22Rv1 (cell line): ENCODE measurements at regions not wholly inside any gene's neighbourhood (a gene's known extent, or its start where the extent isn't known, plus 50 kb on each side); places are given as distances from the start of the nearest gene placed in this dataset.

ENCODE experiments used
- H3K27ac ChIP-seq: fragments of 450-650 bp; 2 replicates; pipeline ENCODE4 v1.5.1; 2017
- ZFX ChIP-seq: fragments of 450-650 bp; IDR thresholded peaks from 2 replicates; pipeline ENCODE4 v1.6.1; 2017; ENCODE audit warnings: antibody characterized with exemption, borderline replicate concordance
- TF ChIP-seq, protein P1 (sequence below): fragments of 450-650 bp; IDR thresholded peaks from 2 replicates; pipeline ENCODE4 v1.5.1; 2017; ENCODE audit warnings: mild to moderate bottlenecking

DNA sequence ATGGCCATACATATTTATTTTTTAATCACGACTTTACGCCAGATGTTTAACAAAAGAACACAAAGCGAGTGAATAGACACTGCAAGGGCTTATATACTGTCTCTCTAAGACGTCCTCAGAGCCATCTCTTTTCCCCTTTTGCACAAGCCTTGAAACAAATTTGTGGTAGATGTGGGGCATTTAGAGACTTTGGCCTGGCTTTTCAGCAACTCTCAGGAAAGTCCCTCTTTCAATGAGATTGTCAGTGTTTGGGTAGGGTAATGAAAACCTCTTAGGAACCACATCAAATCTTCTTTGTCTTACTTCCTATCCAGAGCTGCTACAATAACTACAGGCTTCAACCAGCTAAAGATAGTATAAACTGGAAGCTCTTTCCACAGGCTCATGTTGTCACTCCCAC lies 380.0 kb downstream of the ANXA1 start:
- TF ChIP-seq, protein P1, sequence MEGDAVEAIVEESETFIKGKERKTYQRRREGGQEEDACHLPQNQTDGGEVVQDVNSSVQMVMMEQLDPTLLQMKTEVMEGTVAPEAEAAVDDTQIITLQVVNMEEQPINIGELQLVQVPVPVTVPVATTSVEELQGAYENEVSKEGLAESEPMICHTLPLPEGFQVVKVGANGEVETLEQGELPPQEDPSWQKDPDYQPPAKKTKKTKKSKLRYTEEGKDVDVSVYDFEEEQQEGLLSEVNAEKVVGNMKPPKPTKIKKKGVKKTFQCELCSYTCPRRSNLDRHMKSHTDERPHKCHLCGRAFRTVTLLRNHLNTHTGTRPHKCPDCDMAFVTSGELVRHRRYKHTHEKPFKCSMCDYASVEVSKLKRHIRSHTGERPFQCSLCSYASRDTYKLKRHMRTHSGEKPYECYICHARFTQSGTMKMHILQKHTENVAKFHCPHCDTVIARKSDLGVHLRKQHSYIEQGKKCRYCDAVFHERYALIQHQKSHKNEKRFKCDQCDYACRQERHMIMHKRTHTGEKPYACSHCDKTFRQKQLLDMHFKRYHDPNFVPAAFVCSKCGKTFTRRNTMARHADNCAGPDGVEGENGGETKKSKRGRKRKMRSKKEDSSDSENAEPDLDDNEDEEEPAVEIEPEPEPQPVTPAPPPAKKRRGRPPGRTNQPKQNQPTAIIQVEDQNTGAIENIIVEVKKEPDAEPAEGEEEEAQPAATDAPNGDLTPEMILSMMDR, result no peak
- TF ChIP-seq ZFX, result no peak
- no peak overlapping the region for H3K27ac ChIP-seq

DNA sequence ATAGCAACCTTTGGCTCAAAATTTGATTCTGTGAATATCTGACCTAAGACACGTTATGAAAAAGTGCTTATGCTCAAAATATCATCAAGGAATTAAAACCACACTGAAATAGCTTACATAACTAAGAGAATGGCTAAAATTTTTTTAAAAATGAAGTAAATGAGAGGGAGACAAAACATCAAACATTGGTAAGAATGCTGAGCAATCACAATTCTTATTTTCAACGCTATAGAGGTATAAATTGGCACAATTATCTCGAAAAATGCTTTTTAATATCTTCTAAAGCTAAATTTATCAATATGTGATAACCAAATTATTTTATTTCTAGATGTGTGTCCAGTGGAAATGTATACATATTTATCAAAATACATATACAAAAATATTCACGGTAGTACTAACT lies 381.3 kb downstream of the ANXA1 start:
- no peak for TF ChIP-seq ZFX
- TF ChIP-seq, protein P1, result no peak

DNA sequence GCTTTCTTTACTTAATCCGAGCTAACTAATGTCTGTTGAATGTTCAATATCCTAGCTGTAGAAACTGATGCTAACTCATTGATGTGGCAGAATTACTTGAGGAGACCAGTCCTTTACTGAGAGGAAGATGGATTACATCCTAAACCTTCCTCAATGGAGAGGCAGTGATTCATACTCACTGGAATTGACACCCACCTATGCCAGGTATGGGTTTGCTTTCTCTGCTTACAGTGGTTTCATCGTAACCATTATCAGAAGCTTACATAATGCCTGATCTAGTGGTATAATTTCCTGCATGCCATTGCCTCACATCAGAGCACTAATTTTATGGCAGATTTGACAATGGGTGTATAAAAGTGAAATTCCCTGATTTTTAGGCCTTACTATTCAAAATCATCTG lies 384.7 kb downstream of the ANXA1 start:
- H3K27ac ChIP-seq, result no peak overlapping the region
- no peak for TF ChIP-seq ZFX
- TF ChIP-seq, protein P1, result no peak

More for the DNA sequence above, 381.3 kb downstream of the ANXA1 start:
- no peak overlapping the region for H3K27ac ChIP-seq

DNA sequence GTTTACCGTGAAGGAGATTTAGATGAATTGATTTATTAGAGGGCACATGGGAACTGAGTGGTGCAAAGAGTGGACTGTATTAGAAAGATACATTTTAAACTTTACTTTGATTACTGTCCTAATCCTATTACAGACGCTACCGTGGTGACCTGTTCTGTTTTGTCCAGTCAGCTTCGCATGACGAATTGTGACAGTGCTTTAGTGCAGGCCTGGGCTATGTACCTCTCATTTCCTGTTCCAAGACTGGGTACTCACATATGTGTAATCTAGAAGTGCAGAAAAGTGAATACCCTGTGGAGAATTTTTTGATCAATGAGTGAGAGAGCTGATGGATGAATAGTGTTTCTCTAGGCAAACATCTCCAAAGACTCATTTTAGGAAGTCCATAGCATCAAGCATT lies 385.9 kb downstream of the ANXA1 start:
- TF ChIP-seq, protein P1, result no peak
- TF ChIP-seq ZFX, result no peak
- H3K27ac ChIP-seq, result no peak overlapping the region

DNA sequence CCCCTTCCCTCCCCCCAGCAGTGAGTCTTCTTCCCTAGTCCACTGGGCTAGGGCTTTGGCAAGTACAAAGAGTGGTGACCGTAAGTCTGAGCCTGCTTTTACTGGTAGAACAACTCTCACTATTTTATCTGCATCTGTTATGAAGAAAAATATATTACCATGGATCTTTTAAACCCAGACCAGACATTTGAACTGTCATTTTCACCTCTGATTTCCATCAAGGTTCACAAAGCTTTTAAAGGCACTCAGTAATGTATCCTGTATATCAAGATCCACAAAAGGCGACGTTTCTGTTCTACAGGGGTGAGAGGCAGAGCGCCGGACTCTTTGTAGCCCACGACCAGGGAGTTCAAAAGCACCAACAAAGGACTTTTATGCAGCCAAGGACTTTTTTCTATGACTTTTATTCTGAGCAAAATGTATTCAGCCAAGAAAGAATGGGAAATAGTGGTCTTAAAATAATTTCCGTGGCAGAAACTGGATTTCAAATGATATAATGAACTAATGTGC lies 388.3 kb downstream of the ANXA1 start:
- H3K27ac ChIP-seq, result no peak overlapping the region
- no peak for TF ChIP-seq ZFX
- TF ChIP-seq, protein P1, result no peak

DNA sequence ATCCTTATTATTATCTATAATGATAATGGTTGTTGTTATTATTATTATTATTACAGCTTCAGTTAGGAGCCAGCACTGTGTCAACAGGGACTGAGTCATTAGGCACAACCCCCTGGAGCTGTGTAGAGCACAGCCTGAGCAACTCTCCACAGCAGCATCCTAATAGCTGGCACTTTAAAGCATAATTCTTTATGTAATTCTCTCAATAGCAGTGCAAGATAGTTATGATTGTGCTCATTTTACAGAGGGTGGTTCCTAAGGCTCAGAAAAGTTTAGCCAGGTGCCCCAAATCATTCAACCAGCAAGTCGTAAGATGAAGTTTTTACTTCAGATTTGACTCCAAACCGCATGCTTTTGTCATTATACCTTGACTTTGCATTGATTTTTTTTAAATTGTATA lies 390.3 kb downstream of the ANXA1 start:
- TF ChIP-seq, protein P1, result no peak
- no peak for TF ChIP-seq ZFX
- peak overlapping the region; percentile 34; the same call in 1 of the 2 replicates for H3K27ac ChIP-seq

DNA sequence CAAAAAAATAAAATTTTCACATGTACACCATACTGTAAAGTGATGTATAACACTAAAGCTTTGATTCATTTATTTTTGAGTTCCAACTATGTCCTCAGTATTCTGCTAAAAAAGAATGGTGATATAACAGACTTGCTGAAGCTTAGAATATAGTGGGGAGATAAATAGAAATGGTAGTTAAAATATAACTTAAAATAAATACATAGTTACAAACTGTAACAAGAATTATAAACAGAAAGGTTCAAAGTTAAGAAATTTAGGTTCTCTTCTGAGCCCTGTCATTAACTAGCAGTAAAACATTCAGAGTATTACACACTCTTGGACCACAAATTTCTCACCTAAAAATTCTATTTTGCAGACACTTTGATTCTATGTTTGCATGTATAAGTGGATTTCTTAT lies 392.1 kb downstream of the ANXA1 start:
- TF ChIP-seq ZFX, result no peak
- TF ChIP-seq, protein P1, result no peak

More for the DNA sequence above, 392.1 kb downstream of the ANXA1 start:
- peak overlapping the region; percentile 38; the same call in 1 of the 2 replicates for H3K27ac ChIP-seq
